NAMALWA (cell line): ENCODE measurements at regions not wholly inside any gene's neighbourhood (a gene's known extent, or its start where the extent isn't known, plus 50 kb on each side); places are given as distances from the start of the nearest gene placed in this dataset.

Source experiments
- DNase-seq: peaks from one replicate; pipeline ENCODE4 v3.0.0-alpha.2; 2015; ENCODE audit warnings: low spot score

DNA sequence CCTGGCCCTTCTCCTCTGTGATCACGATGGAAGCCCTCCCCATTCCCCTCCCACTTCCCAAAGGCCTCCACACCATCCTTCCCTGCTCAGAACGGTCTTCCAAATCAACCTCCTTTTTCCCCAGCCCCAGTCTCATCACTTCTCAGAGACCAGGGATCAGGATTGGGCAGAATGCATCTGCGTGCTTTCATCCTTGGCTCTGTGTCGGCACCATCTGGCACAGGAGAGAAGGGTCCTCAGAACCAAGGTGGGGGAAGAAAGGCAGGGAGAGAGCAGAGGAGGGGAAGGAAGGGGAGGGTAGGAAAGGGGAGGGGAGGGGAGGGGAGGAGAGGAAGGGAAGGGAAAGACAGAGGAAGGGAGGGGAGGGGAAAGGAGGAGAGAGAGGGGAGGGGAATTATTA, 52.4 kb upstream of the FICD start:
- no peak for DNase-seq

DNA sequence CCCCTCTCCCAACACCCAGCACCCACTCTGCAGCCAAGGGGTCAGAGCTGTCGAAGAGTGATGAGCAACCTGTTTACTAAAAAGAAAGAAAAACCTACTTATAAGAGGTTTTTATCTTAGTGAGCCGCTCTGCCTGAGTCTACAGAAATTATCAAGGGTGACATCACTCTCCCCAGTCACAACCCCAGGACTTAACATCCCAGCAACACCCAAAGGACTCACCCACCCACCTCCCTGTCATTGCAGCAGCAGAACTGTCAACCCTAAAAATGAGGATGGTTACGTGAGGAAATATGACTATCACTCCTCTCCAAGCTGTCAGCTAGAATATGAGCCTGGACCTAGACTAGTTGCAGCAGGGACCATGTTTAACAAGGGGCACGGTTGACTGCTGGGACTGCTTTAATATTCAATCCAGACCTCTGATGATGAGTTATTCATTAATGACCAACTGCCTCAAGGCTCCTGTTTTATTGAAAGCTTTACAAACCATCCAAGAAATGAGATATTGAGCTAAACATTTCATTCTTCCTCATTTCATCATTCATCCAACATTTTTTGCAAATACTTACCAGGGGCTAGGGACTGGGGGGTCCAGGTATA, 53.9 kb upstream of the FICD start:
- no peak for DNase-seq

DNA sequence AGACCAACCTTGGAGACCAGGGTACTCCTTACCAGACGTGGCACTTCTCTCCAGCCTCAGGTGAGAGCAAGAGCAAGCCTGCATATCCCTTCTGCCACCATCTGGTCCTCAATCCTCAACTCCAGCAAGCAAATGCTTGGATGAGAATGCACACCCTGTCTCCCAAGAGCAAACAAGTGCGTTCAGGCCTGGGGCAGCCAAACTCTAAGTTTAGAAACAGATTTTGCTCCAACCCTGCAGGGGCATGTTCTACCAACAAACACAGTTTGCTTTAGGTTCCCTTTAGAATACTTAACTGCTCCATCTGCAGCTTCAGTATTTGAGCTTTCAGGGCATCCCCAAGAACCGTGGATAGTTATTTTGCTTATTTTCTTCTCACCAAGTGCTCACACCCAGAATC, 55.9 kb upstream of the FICD start:
- DNase-seq: no peak

DNA sequence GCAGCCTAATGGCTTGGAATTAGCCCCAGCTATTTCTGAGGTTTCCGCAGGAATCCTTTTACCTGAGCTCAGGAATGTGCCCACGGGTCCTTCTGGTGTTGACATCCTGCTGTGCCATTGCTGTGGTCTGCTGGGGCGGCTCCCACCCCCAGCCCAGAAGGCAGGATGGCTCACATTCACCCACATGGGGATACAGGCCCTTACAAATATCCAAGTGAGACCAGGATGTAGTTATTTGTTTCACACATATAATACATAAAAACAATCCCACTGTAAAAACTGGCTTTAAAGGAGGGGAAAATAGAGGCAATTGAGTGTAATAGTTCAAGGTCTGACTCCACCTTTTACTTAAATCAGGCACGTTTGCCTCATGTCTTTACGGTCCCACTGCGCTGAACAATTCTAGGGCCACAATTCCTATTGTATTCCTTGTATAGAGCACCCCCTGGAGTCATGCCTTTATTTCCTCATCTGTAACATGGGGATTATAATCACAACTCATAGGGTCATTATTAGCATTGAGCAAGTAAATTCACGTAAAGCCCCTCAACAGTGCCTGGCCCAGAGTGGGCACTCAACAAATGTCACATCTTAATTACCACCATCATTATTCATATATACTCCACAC, 57.2 kb upstream of the FICD start:
- no peak for DNase-seq

DNA sequence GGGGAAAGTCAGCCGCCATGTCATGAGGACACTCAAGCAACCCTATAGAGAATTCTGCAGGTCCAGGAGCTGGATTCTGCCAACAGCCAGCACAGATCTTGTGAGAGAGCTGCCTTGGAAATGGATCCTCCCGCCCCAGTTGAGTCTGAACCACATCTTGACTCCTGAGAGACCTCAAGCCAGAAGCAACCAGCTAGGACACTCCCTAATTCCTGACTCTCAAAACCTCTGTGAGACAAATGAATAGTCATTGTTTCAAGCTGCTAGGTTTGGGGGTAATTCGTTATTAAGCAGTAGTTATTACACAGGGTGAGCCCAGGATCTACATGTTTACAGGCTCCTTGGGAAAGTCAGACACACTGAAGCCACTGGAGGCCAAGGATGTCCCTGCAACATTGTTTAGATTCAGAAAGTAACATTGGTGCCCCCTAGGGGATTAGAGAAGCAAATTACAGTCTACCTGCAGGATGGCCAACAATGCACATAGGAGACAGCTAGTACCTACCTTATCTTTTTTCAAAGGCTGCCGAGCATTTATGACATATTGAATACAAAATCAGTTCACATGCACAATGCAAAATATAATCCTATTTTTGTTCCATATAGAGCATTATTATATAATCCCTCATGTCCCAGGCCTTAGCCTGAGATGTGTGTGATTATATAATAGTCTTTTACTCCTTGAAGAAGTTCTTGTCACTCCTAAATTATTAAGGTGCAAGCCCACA, 57.9 kb upstream of the FICD start:
- DNase-seq: peak; percentile 76

DNA sequence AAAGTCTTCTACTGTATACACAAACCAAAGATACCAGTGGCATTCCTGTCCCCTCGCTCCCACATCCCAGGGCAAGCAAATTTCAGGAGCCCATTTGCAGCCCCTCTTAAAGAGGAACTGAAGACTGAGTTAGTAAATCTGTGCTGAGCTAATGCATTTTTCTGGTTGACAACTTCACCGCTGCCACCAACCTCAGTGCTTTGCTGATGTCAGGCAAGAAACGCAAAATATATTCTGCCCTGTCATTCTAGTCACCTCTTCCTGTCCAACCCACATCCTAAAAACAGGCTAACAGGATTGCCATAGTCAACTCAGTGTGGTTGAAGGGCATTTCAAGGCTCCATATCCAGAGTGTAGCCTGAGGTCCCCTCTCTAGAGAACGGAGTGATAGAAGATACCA, 59.4 kb upstream of the FICD start:
- no peak for DNase-seq

DNA sequence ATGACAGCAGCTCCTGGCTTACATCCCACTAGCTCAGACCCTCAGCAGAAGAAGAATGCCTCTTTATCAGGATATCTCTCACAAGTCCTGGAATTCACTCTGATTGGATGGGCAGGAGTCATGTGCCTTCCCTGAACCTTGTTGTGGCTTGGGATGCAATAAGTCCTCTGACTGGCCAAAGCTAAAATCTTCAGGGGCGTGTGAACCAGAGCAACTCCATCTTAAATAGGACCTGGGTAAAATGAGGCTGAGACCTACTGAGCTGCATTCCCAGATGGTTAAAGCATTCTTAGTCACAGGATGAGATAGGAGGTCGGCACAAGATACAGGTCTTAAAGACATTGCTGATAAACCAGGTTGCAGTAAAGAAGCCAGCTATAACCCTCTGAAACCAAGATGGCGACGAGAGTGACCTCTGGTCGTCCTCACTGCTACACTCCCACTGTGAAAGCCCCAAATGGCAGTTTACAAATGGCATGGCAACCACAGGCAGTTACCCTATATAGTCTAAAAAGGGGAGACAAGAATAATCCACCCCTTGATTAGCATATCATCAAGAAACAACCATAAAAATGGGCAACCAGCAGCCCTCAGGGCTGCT, 60.4 kb upstream of the FICD start:
- DNase-seq: no peak

DNA sequence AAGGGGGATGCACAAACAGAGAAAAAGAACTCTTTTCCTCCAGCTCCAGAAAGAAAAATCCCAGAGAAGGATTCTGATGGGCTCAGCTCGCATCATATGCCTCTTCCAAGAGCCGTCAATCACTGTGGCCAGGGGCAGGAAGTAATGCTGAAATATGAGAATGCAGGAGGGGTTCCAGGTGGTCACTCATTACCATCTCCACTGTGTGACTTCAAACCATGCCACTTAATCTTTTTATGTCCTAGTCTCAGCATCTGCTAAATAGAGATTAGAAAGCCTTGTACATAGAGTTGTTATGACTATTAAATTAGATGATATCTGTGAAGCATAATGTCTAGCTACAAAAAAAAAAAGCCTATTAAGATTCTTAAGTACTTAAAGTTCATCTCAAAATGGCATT, 65.6 kb upstream of the FICD start:
- no peak for DNase-seq

DNA sequence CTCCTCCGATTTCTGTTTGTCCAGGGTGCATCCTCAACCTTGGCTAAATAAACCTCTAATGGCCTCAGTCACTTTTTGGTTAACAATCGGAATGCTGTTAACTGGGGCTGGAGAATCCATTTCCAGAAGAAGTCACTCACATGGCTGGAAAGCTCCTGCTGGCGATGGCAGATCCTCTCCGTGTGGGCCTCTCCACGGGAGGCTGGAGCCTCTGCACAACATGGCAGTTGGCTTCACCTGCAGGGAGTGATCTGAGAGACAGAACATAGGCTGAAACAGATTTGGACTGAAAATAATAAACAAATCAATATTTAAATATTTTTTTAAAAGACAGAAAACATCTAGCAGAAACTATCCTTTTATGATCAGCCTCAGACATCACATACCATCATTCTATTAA, 66.8 kb upstream of the FICD start:
- DNase-seq: no peak

DNA sequence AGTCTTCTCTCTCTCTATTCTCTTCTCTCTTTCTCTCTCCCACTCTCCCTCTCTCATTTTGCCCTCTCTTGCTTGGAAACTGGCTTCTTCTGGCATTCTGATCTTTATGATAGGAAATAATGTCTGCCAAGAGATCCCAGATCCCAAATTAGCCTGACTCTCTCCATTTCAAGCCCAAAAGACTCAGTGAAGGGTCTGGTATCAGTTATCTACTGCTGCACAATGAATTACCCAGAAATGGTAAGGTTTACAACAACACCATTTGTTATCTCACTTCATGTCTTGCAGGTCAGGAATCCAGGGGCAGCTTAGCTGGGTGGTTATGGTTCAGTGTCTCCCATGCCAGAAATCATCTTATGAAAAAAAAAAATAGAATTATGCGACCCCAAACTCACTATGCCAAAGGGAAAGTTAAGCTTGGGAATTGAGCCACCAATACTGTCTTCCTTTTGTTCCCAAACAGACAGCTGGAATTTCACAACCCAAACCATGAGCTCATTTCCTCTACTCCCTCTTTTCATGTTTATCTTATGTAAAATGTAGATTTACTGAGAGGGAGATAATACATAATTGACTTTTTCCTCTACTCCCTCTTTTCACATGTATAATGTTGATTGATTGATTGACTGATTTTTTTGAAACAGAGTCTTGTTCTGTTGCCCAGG, 67.8 kb upstream of the FICD start:
- DNase-seq: no peak

DNA sequence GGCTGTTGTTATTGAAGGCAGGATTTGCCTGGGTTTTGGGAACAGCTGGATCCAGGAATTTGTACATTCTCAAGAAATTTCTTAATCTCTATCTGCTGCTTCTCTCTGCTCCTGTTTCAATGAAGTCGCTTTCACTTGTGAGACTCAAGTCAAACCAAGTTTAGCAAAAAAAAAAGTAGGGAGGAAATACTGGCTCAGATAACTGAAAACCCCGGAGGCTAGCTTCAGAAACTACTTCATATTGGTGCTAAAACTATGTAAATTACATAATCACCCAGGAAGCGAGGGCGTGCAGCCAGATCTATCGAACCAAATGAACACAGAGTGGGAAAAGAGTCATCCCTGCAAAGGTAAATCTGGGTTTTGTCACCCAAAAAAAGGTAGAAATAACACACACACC, 68.3 kb upstream of the FICD start:
- no peak for DNase-seq

DNA sequence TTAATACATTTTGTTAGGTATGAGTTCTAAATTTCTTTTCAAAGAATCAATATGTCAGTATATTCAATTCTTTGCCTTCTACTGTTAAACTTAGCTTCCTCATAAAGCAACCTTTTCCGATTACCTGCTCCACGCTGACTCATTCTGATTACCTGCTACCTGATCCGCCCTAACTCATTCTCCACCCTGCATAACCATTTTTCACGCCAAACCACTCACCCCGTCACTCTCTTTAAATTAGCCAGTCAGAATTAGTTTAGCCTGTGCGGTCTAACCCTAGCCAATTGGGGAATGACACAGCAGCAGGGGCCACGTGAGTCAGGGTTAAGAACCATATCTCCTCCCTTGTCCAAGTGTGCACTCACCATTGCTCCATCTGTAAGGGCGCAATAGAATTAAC, 72.2 kb upstream of the FICD start:
- no peak for DNase-seq

DNA sequence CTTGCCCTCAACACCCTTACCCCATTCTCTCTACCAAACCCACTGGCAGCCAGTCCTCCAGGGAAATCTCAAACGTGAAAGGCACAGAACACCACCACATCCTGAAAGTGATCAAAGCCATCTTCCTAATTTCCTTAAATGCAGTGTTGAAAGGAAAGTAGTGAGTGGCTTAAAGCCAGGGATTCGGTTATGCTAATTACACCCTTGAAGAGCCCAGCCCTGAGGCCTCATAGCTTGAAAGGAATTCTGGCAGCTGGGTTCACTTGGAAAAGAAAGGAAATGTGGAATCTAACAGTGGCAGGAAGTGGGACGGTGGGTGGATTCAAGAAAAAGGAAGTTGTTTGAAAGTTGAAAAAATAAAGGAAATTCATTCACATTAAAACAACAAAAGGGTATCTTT, 73.0 kb upstream of the FICD start:
- DNase-seq: no peak

DNA sequence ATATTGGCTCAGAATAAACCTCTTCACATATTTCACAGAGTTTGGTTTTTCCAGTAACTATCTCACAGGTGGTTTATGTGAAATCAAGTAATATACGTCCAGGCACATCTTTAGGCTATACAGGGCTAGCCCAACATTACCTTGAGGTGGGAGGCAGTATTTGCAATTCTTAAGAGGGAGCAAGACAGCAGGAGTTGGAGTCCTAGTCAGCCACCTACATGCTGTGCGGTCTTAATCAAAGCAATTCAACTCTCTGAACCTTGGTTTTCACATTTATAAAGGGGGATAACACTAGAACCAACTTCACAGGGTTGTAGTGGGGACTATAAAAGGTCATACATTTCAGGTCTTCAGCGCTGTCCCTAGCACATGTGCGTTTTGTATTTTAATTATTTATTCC, 73.5 kb upstream of the FICD start:
- no peak for DNase-seq

DNA sequence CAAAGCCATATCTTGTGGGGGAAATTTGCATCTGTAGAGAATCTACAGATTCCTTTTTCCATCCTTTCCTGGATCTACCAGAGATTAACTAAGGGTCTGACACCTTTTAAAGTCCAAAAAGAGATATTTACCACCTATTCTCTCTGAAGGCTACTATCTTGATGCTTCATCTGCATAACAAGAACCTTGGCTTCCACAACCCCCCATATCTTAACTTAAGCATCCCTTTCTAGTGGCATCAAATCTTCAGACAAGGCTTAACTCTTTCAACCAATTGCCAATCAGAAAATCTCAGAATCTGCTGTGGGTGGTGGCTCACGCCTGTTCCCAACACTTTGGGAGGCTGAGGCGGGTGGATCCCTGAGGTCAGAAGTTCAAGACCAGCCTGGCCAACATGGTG, 74.3 kb upstream of the FICD start:
- no peak for DNase-seq

DNA sequence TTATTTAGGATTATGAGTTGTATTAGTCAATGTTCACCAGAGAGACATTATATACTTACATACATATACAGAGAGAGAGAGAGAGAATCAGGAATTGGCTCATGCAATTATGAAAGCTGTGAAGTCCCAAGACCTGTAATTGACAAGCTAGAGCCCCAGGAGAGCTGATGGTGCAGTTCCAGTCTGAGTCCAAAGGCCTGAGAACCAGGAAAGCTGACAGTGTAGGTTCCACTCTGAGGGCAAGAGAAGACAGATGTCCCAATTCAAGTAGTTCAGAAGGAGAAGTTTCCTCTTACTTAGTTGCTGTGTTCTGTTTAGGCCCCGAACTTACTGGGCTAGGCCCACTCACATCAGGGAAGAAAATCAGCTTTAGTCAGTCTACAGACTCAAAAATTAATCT, 76.4 kb upstream of the FICD start:
- DNase-seq: no peak

DNA sequence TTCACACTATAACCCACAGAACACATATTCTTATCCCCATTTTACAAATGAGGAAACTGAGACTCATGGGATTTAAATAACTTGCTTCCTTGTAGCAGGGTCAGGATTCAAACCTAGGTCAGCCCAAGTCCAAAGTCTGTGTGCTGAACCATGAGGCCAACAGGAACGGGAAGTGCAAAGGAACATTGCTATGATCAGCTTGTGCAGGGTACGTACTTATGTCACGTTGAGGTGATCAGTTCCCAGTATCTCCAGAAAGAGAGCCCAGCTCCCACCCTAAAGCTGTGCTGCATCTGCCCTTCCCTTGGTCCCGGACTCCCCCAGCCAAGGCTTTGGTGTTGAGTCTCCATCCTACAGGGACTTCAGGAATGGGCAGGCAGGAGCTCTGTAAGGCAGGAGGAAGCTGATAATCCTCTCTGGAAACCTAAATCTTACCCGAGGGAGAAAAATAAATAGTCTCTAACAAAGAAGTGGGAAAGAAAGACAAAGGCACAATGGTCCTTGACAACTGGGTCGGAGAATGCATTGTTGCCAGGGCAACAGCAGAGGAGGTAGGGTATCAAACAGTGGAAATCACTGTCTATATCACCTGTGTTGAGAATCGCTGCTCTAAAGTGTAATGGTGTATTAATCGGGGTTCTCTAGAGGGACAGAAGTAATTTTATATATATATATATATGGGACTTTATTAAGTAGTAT, 82.5 kb upstream of the FICD start:
- DNase-seq: no peak

DNA sequence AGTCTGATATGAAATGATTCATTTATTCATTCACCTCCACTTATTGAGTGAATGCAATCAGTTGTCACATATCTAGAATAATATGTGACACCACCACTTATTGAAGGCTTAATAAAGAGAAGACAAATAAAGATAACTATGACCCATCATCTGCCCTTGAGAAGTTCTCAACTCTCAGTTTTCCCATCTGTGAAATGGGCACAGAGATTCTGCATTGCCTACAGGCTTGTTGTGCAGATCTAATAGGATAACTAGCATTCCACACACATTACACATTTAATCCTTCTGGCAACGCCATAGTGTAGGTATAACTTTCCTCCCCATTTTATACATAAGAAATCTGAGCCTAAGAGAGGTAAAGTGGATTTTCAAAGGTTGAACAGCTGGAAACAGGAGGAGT, 84.2 kb upstream of the FICD start:
- no peak for DNase-seq

DNA sequence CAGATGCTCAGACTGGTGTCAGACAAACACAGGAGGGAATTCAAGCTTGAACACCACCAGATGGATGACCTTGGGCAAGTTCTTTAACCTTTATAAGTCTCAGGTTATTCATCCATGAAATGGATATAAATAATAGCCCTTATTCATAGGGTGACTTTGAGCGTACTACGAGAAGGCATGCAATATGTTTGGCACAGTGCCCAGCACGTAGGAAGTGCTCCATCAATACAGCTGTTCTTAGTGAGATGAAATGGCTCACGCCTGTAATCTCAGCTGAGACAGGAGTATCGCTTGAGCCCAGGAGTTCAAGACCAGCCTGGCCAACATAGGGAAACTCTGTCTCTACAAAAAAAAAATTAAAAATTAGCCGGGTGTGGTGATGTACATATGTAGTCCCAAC, 84.8 kb upstream of the FICD start:
- DNase-seq: peak; percentile 8

DNA sequence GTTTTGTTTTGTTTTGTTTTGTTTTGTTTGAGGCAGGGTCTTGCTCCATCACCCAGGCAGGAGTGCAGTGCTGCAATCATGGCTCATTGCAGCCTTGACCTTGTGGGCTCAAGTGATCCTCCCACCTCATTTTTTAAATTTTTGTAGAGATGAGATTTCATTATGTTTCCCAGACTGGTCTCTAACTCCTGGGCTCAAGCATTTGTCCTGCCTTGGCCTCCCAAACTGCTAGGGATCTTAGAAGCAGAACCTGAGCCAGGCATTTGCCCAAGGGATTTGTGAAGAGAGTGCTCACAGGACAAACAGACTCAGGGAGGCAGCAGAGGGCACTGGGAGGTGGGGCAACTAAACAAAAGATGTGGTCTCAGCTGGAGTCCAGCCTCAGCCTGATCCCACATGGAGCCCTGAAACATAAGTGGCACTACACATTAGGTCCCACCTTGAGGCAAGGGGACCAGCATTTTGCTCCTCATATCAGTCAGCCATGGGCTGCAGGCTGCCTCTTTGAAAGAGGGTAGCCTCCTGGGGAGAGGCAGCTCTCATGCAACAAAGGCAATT, 86.2 kb upstream of the CMKLR1 start:
- DNase-seq: no peak

DNA sequence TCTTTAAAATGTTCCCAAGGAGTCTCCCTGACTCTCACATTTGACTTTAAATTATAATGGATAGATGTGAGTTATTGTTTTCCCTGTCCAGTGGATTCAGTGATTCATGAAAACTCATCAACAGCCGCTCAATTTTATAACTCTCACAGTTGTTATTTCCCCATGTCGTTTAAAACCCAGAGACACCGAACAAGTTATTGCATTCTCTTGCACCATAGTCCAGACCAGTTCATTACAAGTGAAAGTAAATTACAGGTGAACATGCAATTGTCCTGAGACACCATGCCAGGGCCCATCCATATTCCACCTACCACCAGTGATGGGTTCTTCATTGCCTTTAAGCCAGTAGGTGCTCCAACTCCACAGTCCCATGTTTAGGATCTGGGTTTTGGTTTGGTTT, 85.7 kb upstream of the CMKLR1 start:
- no peak for DNase-seq

DNA sequence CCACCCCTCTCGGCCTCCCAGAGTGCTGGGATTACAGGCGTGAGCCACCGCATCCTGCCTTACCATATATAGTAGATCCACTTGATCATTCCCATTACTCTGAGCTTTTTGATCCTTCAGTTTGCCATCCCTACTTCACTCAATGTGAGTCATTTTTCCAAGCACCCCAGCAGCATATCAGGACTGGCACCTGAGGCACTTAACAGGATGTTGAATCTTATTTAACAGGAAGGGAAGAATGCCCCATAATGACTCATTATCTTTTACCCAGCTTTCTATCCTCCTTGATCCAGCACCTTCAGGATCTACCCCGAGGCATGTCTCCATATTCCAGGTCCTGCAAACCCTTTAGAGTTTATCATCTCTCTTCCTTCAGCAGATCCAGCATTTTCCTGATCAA, 84.9 kb upstream of the CMKLR1 start:
- DNase-seq: no peak
